Spleen (tissue), 7 donors: ENCODE measurements at regions not wholly inside any gene's neighbourhood (a gene's known extent, or its start where the extent isn't known, plus 50 kb on each side); places are given as distances from the start of the nearest gene placed in this dataset.

Experiments
- POLR2A ChIP-seq, 3 donors: fragments of 450-650 bp; IDR thresholded peaks; one replicate each; pipeline ENCODE4 v1.5.1; 2017; ENCODE audit warnings: antibody characterized with exemption in 3 of 3, mild to moderate bottlenecking in 1 of 3
- POLR2AphosphoS5 ChIP-seq, 3 donors: sonication (generic); formaldehyde crosslinking; IDR thresholded peaks; one replicate each; pipeline ENCODE4 v1.5.1; 2017; ENCODE audit warnings: antibody characterized with exemption in 3 of 3
- TF ChIP-seq, protein P1 (sequence below), 11 experiments: fragments of 200-600 bp in 7 of 11; fragments of 450-650 bp in 4 of 11; sonication (generic) in 4 of 11; IDR thresholded peaks in 8 of 11; conservative IDR thresholded peaks in 3 of 11; 1 replicate in 7 of 11; 2 replicates in 4 of 11; pipeline versions ENCODE4 v1.4.0 to v1.8.0; 2016 to 2021; ENCODE audit warnings: antibody characterized with exemption in 11 of 11, inconsistent platforms in 4 of 11, mild to moderate bottlenecking in 1 of 11
- donor health status: DM: no; HTN: no; CAD: no; lungs with moderate emphysema.
- donor health status: DM: no; HTN: no; CAD: no.
- donor health status: DM: no; HTN: no; CAD: no.

DNA sequence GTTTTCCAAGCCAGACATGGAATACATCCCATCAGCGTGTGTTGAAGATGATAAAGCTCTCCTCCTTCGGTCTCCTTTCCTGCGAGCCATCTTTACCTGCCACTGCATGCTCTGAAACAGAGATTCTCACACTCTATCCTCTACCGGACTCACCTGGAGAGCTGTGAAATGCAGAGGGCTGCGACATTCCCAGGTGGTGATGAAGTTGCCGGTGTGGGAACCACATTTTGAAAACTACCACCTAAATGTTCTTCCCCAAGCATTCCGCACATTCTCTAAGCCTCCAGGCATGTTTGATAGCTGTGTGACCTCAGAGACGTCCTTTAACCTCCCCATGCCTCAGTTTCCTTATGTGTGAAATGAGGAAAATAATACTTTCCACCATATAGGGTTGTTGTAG lies 226.2 kb upstream of the RAB6C start:
- TF ChIP-seq, protein P1, sequence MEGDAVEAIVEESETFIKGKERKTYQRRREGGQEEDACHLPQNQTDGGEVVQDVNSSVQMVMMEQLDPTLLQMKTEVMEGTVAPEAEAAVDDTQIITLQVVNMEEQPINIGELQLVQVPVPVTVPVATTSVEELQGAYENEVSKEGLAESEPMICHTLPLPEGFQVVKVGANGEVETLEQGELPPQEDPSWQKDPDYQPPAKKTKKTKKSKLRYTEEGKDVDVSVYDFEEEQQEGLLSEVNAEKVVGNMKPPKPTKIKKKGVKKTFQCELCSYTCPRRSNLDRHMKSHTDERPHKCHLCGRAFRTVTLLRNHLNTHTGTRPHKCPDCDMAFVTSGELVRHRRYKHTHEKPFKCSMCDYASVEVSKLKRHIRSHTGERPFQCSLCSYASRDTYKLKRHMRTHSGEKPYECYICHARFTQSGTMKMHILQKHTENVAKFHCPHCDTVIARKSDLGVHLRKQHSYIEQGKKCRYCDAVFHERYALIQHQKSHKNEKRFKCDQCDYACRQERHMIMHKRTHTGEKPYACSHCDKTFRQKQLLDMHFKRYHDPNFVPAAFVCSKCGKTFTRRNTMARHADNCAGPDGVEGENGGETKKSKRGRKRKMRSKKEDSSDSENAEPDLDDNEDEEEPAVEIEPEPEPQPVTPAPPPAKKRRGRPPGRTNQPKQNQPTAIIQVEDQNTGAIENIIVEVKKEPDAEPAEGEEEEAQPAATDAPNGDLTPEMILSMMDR (IDR thresholded peaks at IDR 0.05 in 8 of 11, conservative IDR thresholded peaks at IDR 0.05 in 3 of 11), result no peak
- TF ChIP-seq POLR2A (IDR thresholded peaks at IDR 0.05) (no peak), POLR2AphosphoS5 (IDR thresholded peaks at IDR 0.05) (no peak)
